ENCODE measurements at regions not wholly inside any gene's neighbourhood (a gene's known extent, or its start where the extent isn't known, plus 50 kb on each side); places are given as distances from the start of the nearest gene placed in this dataset.

GRCh38 chr18:76657911-76658470 is 162.9 kb upstream of the ZNF516 start:
- no peak for DNase-seq (ENCODE audit: low read depth, low spot score)
- H3K36me3 ChIP-seq (ENCODE audit: control insufficient read depth, insufficient read depth, low read length): no peaks in the 10 kb centered on the region
- peaks cover 32% of the 10 kb centered on the region for H3K27me3 ChIP-seq (ENCODE audit: control insufficient read depth, insufficient read depth, low read length)
- no peak overlapping the region for H3K4me3 ChIP-seq (ENCODE audit: low read depth in 2 of 2, low read length in 2 of 2)
- ChIA-PET POLR2A (interaction anchor here (0.7 to 1.0 kb wide), 2 partner anchors 207 to 256 kb away, joined by 3 read pairs; no protein-coding TSS in a partner anchor), CTCF (interaction anchor here (0.6 to 2.1 kb wide), 2 partner anchors 11 to 1183 kb away, joined by 3 to 6 read pairs; no protein-coding TSS in a partner anchor)
- no peak for TF ChIP-seq CTCF (IDR thresholded peaks at IDR 0.05)
- no peak for TF ChIP-seq SIN3A (IDR thresholded peaks at IDR 0.05; ENCODE audit: borderline replicate concordance, insufficient read depth, low read depth, low read length)
- no peak for TF ChIP-seq POLR2AphosphoS5 (IDR thresholded peaks at IDR 0.05; ENCODE audit: low read depth, low read length)
- TF ChIP-seq REST (IDR thresholded peaks at IDR 0.05; ENCODE audit: insufficient read depth in 1 of 2, low read depth in 2 of 2, low read length in 1 of 2): no peak
- TF ChIP-seq TCF7L2 (IDR thresholded peaks at IDR 0.05; ENCODE audit: low read depth, low read length): no peak
- BruUV-seq (replicated peaks): no TSS peak
- no peaks in the 10 kb centered on the region for H3K9me3 ChIP-seq (ENCODE audit: control insufficient read depth, insufficient read depth, low read depth, low read length)
- intact Hi-C loops (cut with micrococcal nuclease; ENCODE audit: unreplicated experiment) (no loop called here), in situ Hi-C loops (cut with HindIII; ENCODE audit: low pct_unique_long_range_greater_than_20kb, low sequenced_read_pairs) (no loop called here)
- no peak for ATAC-seq
- no peaks in the 10 kb centered on the region for H3K4me1 ChIP-seq (ENCODE audit: control insufficient read depth, insufficient read depth, low read length)
- H3K27ac ChIP-seq (ENCODE audit: low read length): no peak overlapping the region

GRCh38 chr18:76656925-76657827 is 162.1 kb upstream of the ZNF516 start:
- H3K27me3 ChIP-seq (ENCODE audit: control insufficient read depth, insufficient read depth, low read length): peaks cover 37% of the 10 kb centered on the region
- CTCF ChIA-PET: interaction anchor here (0.6 to 2.1 kb wide), 3 partner anchors 10 to 1182 kb away, joined by 3 to 12 read pairs (median 6); no protein-coding TSS in a partner anchor

More at GRCh38 chr18:76656925-76657827, 162.1 kb upstream of the ZNF516 start:
- DNase-seq (ENCODE audit: low read depth, low spot score): no peak
- no peak overlapping the region for H3K27ac ChIP-seq (ENCODE audit: low read length)
- H3K36me3 ChIP-seq (ENCODE audit: control insufficient read depth, insufficient read depth, low read length): no peaks in the 10 kb centered on the region
- intact Hi-C loops (cut with micrococcal nuclease; ENCODE audit: unreplicated experiment): no loop called here
- no peaks in the 10 kb centered on the region for H3K4me1 ChIP-seq (ENCODE audit: control insufficient read depth, insufficient read depth, low read length)
- TF ChIP-seq CTCF (IDR thresholded peaks at IDR 0.05) (no peak), TCF7L2 (IDR thresholded peaks at IDR 0.05; ENCODE audit: low read depth, low read length) (no peak), REST (IDR thresholded peaks at IDR 0.05; ENCODE audit: insufficient read depth in 1 of 2, low read depth in 2 of 2, low read length in 1 of 2) (no peak), POLR2AphosphoS5 (IDR thresholded peaks at IDR 0.05; ENCODE audit: low read depth, low read length) (no peak)
- in situ Hi-C loops (cut with HindIII; ENCODE audit: low pct_unique_long_range_greater_than_20kb, low sequenced_read_pairs): no loop called here
- no peaks in the 10 kb centered on the region for H3K9me3 ChIP-seq (ENCODE audit: control insufficient read depth, insufficient read depth, low read depth, low read length)
- no TSS peak for BruUV-seq (replicated peaks)
- no peak overlapping the region for H3K4me3 ChIP-seq (ENCODE audit: low read depth in 2 of 2, low read length in 2 of 2)
- POLR2A ChIA-PET: no interaction called here
- ATAC-seq: no peak
